NCI-H510A treated with DMSO at 0.1 percent for 48 hours (cell line): ENCODE measurements at regions not wholly inside any gene's neighbourhood (a gene's known extent, or its start where the extent isn't known, plus 50 kb on each side); places are given as distances from the start of the nearest gene placed in this dataset.
"Not testable (repeated sequence)": the region's sequence is repeated elsewhere in the genome, so short reads cannot be mapped to it uniquely, and the experiment has no call there.

Experiments used
- DNase-seq: peaks from one replicate; lab custom pipeline; 2025; lab: John Stamatoyannopoulos, UW

- DNase-seq, result peak; percentile 36
Measured at GRCh38 chr11:22920939-22921565, 60.8 kb upstream of the CCDC179 start.

- no peak for DNase-seq
Measured at GRCh38 chr11:22922672-22923071, 62.4 kb upstream of the CCDC179 start.

- no peak for DNase-seq
Measured at GRCh38 chr11:22923561-22923960, 63.3 kb upstream of the CCDC179 start.

- DNase-seq, result no peak
Measured at GRCh38 chr11:22926341-22926740, 66.1 kb upstream of the CCDC179 start.

DNA sequence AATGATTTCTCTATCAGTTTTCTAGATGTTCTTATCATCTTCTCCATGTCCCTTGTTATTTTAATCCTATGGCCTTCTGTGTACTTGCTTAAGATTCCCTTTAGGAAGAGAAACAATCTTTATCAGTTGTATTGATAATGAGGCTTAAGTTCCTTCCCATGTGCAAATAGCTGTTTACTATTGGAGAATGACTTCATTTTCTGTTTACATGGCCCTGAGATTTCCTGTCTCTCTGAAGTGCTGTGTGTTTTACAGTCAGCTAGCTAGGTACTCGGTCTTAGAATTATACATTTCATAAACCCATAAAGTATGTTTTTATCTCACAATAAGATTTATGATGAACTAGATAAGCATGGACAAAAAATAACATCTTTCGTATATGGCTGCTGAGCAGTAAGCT, 67.5 kb upstream of the CCDC179 start:
- DNase-seq, result peak; percentile 12

GRCh38 chr11:22928207-22928917, 68.1 kb upstream of the CCDC179 start:
- peak; percentile 5 for DNase-seq

GRCh38 chr11:22930816-22931594, 70.7 kb upstream of the CCDC179 start:
- no peak for DNase-seq

DNA sequence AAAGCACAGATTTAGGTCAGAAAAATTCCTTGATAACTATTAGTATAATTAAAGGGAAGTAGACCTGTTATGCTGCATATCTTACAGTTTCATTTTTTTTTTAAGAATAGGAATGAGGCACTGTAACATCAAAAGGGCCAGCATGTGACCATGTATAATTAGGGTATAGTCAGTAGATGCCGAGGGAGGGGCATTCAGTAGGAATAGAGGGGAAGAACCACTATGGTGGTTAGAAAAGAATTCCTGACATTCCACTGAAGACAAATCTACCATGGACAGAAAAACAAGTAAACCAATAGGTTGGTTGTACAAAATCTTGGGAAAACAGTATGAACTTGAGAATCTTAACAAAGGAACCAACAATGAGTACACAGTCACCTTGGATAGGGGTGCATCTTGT, 78.4 kb upstream of the CCDC179 start:
- no peak for DNase-seq

DNA sequence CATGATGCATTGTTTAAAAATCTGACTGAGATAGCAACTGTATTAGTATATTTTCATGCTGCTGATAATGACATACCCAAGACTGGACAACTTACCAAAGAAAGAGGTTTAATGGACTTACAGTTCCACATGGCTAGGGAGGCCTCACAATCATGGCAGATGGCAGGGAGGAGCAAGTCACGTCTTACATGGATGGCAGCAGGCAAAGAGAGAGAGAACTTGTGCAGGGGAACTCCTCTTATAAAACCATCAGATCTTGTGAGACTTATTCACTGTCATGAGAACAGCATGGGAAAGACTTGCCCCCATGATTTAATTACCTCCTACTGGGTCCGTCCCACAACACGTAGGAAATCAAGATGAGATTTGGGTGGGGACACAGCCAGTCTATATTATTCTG, 81.3 kb upstream of the CCDC179 start:
- not testable (repeated sequence) for DNase-seq

GRCh38 chr11:22957786-22958185, 97.5 kb upstream of the CCDC179 start:
- DNase-seq, result no peak

DNA sequence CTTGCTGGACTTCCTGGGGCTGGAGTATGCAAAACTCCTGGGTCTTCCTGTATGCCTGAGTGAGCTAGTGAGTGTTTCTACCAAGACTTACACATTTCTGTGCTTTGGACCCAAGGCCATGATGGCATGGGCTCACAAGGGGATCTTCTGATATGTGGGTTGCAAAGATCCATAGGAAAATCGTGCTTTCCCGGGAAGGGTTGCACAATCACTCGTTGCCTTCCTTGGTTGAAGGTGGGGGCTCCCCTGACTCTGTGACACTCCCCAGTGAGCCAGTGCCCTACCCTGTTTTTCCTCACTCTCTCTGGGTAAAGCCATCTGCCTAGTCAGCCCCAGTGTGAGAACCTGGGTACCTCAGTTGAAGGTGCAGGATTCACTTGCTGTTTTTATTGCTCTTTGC, 114.0 kb upstream of the CCDC179 start:
- DNase-seq, result no peak

DNA sequence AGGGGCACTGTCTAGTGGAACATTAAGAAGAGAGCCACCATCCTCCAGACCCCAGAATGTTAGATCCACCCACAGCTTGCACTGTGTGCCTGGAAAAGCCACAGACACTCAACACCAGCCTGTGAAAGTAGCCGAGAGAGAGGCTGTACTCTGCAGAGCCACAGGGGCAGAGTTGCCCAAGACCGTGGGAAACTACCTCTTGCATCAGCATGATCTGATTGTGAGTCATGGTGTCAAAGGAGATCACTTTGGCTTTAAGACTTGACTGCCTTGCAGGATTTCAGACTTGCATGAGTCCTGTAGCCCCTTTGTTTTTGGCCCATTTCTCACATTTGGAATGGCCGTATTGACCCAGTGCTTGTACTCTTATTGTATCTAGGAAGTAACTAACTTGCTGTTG, 115.9 kb upstream of the CCDC179 start:
- no peak for DNase-seq

DNA sequence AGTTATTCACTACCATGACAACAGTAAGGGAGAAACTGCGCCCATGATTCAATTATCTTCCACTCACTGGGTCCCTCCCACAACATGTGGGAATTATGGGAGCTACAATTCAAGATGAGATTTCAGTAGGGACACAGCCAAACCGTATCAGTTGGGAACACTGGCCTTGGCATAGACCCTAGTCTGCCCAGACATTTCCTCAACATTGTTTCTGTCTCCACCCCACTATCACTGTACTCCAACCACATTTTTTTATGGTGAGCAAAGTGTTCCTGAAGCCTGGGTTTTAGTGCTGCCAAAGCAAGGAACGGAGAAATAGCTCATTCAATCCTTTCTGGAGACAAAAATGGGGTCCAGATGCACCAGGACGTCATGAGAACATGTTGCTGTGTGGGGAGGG, 122.6 kb upstream of the CCDC179 start:
- DNase-seq, result no peak

DNA sequence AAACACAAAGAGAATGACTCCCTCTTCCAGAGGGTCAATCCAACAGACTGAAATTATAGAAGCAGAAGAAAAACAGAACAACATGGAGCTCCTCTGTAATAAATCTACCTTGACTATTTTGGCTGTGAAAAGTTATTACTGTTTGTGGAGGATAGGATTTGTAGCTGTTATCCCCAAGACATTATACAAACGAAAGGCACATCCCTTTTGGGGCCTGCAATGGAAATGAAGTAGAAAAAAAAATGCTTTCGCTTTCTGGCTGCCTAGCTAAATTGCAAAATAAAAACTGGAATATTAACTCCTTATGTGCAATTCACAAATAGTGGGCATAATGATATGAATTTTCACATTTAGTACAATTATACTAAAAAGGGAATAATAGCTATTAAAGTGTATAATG, 123.8 kb upstream of the CCDC179 start:
- DNase-seq, result no peak

GRCh38 chr11:22989371-22989770, 129.1 kb upstream of the CCDC179 start:
- DNase-seq, result no peak

- DNase-seq, result no peak
Measured at GRCh38 chr11:22991196-22991595, 130.9 kb upstream of the CCDC179 start.

DNA sequence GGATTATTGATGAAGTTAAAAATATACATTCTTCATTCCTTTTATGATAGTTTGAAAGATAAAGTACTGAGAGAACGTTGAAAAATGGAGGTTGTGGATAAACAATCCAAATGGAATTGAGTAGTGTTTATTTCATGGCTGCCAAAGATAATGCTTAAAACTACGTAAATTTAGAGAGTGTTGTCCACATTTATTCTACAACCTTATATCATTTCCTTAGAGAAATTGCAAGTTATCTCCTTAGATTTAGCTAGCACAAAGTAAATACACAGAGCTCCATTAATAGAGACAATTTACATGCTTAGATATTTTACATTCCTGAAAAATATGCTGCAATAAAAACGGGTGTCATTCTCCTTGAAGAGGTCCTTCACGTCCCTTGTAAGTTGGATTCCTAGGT, 146.5 kb upstream of the CCDC179 start:
- no peak for DNase-seq

DNA sequence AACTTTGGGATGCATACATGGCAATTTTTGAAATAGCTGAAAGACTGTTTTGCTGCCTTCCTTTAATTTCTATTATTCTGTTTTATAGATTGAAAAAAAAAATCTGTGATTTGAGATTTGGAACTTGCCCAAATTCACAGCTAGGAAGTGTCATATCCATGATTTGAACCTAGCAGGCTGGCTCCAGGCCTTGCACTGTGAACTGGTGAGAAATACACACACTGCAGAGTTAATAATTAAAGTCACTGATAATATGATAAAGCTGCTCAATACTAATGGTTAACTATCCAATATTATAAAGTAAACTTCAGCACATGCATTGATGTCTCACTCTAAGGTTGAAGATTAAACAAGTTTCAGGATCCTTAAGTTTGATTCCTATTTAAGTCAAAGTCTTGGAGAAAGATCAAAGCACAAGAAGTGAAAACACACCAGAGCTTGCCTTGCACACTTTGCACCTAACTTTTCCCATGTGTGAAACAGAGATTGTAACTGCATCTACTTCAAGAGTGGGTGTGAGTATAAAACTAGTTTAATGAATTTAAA, 150.6 kb upstream of the CCDC179 start:
- no peak for DNase-seq

DNA sequence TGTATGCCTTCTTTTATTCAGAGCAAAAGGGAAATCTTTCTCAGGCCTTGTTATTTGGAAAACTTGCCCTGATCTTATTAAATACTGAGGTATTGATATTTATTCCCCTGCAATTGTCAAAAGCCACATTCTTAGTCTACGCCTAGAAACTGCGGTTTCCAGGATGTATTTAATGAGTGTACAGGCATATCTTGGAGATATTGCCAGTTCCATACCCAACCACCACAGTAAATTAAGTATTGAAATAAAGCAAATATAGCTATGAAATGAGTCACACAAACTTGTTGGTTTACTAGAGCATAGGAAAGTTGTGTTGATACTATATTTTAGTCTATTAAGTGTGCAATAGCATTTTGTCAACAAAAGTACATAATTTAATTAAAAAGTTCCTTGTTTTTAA, 152.7 kb upstream of the CCDC179 start:
- no peak for DNase-seq

- no peak for DNase-seq
Measured at GRCh38 chr11:23013509-23013908, 153.2 kb upstream of the CCDC179 start.

DNA sequence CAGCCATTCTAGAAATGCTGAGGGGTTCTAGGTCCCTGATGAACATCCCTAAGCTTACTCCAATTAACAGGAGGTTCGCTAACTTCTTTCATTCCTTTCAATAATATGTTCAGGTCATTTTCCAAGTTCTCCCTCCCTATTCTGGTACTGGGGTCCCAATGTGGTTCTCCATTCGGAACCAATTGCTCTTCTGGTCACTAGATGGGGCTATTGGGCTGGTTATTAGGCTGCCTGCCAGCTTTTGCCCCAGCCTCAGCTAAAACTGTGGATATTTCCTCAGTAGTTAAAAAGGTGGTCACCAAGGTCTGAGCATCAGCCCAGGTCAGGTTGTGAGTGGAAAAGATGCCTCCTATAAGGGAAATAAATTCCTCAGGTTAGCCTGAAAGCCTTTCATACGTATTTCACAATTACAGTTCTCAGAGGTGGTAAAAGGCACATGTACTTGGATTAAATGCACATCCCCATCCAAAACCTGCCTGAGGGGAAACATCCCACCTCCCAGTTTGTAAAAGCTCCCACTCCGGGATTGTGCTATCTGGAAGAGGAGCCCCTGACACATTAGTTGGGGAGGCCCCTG, 161.1 kb upstream of the CCDC179 start:
- DNase-seq, result peak; percentile 1

GRCh38 chr11:23022854-23023253, 162.6 kb upstream of the CCDC179 start:
- no peak for DNase-seq

GRCh38 chr11:23023319-23023718, 163.0 kb upstream of the CCDC179 start:
- DNase-seq, result no peak
